Tibial nerve (tissue), 4 donors: ENCODE measurements at regions not wholly inside any gene's neighbourhood (a gene's known extent, or its start where the extent isn't known, plus 50 kb on each side); places are given as distances from the start of the nearest gene placed in this dataset.

ENCODE experiments used
- EP300 ChIP-seq, 2 donors: sonication (generic); formaldehyde crosslinking; IDR thresholded peaks; one replicate each; pipeline ENCODE4 v1.6.1; 2017; ENCODE audit warnings: antibody characterized with exemption in 2 of 2, mild to moderate bottlenecking in 1 of 2
- POLR2A ChIP-seq, 2 donors: fragments of 450-650 bp; IDR thresholded peaks; one replicate each; pipeline ENCODE4 v1.6.1; 2017; ENCODE audit warnings: antibody characterized with exemption in 2 of 2, mild to moderate bottlenecking in 2 of 2, moderate library complexity in 2 of 2
- TF ChIP-seq, protein P1 (sequence below), 5 experiments: fragments of 200-600 bp in 3 of 5; fragments of 450-650 bp in 2 of 5; sonication (generic) in 3 of 5; IDR thresholded peaks; one replicate each; pipeline ENCODE4 v1.5.1; 2016 to 2019; ENCODE audit warnings: antibody characterized with exemption in 5 of 5, mild to moderate bottlenecking in 3 of 5, moderate library complexity in 2 of 5

DNA sequence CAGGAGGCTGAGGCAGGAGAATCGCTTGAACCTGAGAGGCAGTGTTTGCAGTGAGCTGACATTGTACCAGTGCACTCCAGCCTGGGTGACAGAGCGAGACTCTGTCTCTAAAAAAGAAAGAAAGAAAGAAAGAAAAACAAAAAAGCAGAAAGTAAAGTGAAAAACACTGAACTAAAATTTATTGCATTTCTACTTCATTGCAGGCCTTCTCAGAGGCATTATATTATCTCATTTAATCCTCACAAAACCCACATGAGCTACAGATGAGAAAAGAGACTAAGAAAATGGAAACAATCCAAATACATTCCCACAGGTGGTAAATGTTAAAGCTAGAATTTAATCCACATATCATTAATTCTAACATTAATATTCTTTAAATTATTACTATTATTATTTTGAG, 147.2 kb upstream of the FREM2 start:
- TF ChIP-seq, protein P1, sequence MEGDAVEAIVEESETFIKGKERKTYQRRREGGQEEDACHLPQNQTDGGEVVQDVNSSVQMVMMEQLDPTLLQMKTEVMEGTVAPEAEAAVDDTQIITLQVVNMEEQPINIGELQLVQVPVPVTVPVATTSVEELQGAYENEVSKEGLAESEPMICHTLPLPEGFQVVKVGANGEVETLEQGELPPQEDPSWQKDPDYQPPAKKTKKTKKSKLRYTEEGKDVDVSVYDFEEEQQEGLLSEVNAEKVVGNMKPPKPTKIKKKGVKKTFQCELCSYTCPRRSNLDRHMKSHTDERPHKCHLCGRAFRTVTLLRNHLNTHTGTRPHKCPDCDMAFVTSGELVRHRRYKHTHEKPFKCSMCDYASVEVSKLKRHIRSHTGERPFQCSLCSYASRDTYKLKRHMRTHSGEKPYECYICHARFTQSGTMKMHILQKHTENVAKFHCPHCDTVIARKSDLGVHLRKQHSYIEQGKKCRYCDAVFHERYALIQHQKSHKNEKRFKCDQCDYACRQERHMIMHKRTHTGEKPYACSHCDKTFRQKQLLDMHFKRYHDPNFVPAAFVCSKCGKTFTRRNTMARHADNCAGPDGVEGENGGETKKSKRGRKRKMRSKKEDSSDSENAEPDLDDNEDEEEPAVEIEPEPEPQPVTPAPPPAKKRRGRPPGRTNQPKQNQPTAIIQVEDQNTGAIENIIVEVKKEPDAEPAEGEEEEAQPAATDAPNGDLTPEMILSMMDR (IDR thresholded peaks at IDR 0.05), result no peak
- TF ChIP-seq POLR2A (IDR thresholded peaks at IDR 0.05), result no peak
- no peak for TF ChIP-seq EP300 (IDR thresholded peaks at IDR 0.05)
